ENCODE measurements at regions not wholly inside any gene's neighbourhood (a gene's known extent, or its start where the extent isn't known, plus 50 kb on each side); places are given as distances from the start of the nearest gene placed in this dataset.

- Histone ChIP-seq H3K79me2 (ENCODE audit: insufficient read depth, low read length) (no peaks in the 10 kb centered on the region), H3K4me1 (ENCODE audit: control insufficient read depth in 1 of 2, insufficient read depth in 2 of 2, low read length in 2 of 2) (no peaks in the 10 kb centered on the region), H3K27me3 (ENCODE audit: insufficient read depth, low read length) (no peaks in the 10 kb centered on the region), H3K9me2 (ENCODE audit: insufficient read depth) (no peaks in the 10 kb centered on the region), H3K9me3 (ENCODE audit: control insufficient read depth in 1 of 2, insufficient read depth in 1 of 2, low read depth in 1 of 2, low read length in 2 of 2) (peaks cover 0 to 5% of the 10 kb centered on the region in 2 experiments; a peak in 1 of 4 replicates), H4K20me1 (ENCODE audit: insufficient read depth) (no peaks in the 10 kb centered on the region), H3K27ac (ENCODE audit: low read depth, low read length) (no peak overlapping the region), H3K36me3 (ENCODE audit: control insufficient read depth in 1 of 2, insufficient read depth in 2 of 2, low read length in 2 of 2) (no peaks in the 10 kb centered on the region), H2AFZ (ENCODE audit: low read depth, low read length, poor library complexity, severe bottlenecking) (no peak overlapping the region), H3K4me2 (ENCODE audit: low read length) (no peak overlapping the region), H3K9ac (ENCODE audit: low read length) (no peak overlapping the region), H3K4me3 (replicated peaks in 1 of 2; ENCODE audit: low read depth in 1 of 2, low read length in 2 of 2) (no peak overlapping the region)
- BruUV-seq (replicated peaks), result no TSS peak
- ATAC-seq (no peak), DNase-seq (ENCODE audit: low read depth, low spot score) (no peak)
- CTCF ChIA-PET, result no interaction called here
- POLR2A ChIA-PET, result no interaction called here
- intact Hi-C loops (cut with micrococcal nuclease), result no loop called here
- RAD21 ChIA-PET (ENCODE audit: low non-redundant PET in 1 of 2, low total read pairs in 2 of 2, uncharacterized antibody in 2 of 2, unreplicated experiment in 2 of 2), result no interaction called here
- no peak for TF ChIP-seq JUND (IDR thresholded peaks at IDR 0.05)
- TF ChIP-seq CTCF (IDR thresholded peaks at IDR 0.05 in 2 of 3, conservative IDR thresholded peaks at IDR 0.05 in 1 of 3; ENCODE audit: borderline replicate concordance in 1 of 3, insufficient read depth in 1 of 3, low read depth in 2 of 3, low read length in 2 of 3), result no peak
- no peak for TF ChIP-seq CEBPB (IDR thresholded peaks at IDR 0.05; ENCODE audit: low read depth)
- TF ChIP-seq SRF (IDR thresholded peaks at IDR 0.05; ENCODE audit: low read depth), result no peak
- no peak for TF ChIP-seq ELF1 (IDR thresholded peaks at IDR 0.05; ENCODE audit: borderline replicate concordance, low read depth)
- no peak for TF ChIP-seq ZFX (IDR thresholded peaks at IDR 0.05)
- TF ChIP-seq SIN3A (IDR thresholded peaks at IDR 0.05; ENCODE audit: low read depth), result no peak
- TF ChIP-seq, protein P1, sequence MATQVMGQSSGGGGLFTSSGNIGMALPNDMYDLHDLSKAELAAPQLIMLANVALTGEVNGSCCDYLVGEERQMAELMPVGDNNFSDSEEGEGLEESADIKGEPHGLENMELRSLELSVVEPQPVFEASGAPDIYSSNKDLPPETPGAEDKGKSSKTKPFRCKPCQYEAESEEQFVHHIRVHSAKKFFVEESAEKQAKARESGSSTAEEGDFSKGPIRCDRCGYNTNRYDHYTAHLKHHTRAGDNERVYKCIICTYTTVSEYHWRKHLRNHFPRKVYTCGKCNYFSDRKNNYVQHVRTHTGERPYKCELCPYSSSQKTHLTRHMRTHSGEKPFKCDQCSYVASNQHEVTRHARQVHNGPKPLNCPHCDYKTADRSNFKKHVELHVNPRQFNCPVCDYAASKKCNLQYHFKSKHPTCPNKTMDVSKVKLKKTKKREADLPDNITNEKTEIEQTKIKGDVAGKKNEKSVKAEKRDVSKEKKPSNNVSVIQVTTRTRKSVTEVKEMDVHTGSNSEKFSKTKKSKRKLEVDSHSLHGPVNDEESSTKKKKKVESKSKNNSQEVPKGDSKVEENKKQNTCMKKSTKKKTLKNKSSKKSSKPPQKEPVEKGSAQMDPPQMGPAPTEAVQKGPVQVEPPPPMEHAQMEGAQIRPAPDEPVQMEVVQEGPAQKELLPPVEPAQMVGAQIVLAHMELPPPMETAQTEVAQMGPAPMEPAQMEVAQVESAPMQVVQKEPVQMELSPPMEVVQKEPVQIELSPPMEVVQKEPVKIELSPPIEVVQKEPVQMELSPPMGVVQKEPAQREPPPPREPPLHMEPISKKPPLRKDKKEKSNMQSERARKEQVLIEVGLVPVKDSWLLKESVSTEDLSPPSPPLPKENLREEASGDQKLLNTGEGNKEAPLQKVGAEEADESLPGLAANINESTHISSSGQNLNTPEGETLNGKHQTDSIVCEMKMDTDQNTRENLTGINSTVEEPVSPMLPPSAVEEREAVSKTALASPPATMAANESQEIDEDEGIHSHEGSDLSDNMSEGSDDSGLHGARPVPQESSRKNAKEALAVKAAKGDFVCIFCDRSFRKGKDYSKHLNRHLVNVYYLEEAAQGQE (IDR thresholded peaks at IDR 0.05; ENCODE audit: low read depth), result no peak
- TF ChIP-seq CBX3 (IDR thresholded peaks at IDR 0.05; ENCODE audit: low read depth), result no peak
- no peak for TF ChIP-seq ZNF274 (IDR thresholded peaks at IDR 0.05; ENCODE audit: low read depth, low read length)
- no peak for TF ChIP-seq TCF7L2 (IDR thresholded peaks at IDR 0.05; ENCODE audit: borderline replicate concordance, extremely low read depth, insufficient read depth, insufficient read length)
- TF ChIP-seq EZH2phosphoT487 (IDR thresholded peaks at IDR 0.05; ENCODE audit: borderline replicate concordance), result no peak
- no peak for TF ChIP-seq POLR2A (IDR thresholded peaks at IDR 0.05; ENCODE audit: borderline replicate concordance, extremely low read depth, insufficient read depth, insufficient read length)
- TF ChIP-seq POLR2AphosphoS5 (IDR thresholded peaks at IDR 0.05; ENCODE audit: low read depth, low read length), result no peak
- no peak for TF ChIP-seq ATF3 (IDR thresholded peaks at IDR 0.05)
- TF ChIP-seq, protein P2, sequence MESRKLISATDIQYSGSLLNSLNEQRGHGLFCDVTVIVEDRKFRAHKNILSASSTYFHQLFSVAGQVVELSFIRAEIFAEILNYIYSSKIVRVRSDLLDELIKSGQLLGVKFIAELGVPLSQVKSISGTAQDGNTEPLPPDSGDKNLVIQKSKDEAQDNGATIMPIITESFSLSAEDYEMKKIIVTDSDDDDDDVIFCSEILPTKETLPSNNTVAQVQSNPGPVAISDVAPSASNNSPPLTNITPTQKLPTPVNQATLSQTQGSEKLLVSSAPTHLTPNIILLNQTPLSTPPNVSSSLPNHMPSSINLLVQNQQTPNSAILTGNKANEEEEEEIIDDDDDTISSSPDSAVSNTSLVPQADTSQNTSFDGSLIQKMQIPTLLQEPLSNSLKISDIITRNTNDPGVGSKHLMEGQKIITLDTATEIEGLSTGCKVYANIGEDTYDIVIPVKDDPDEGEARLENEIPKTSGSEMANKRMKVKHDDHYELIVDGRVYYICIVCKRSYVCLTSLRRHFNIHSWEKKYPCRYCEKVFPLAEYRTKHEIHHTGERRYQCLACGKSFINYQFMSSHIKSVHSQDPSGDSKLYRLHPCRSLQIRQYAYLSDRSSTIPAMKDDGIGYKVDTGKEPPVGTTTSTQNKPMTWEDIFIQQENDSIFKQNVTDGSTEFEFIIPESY (IDR thresholded peaks at IDR 0.05; ENCODE audit: extremely low read depth, insufficient replicate concordance, low read length), result no peak
- TF ChIP-seq YY1 (IDR thresholded peaks at IDR 0.05; ENCODE audit: extremely low read depth, insufficient replicate concordance, low read depth, low read length), result no peak
- no peak for TF ChIP-seq RAD21 (IDR thresholded peaks at IDR 0.05; ENCODE audit: low read depth)
- TF ChIP-seq SP1 (IDR thresholded peaks at IDR 0.05; ENCODE audit: low read depth), result no peak
These were observed 268.6 kb downstream of the MRTFB start for GRCh38 chr16:14339694-14340093.
